ENCODE measurements at regions not wholly inside any gene's neighbourhood (a gene's known extent, or its start where the extent isn't known, plus 50 kb on each side); places are given as distances from the start of the nearest gene placed in this dataset.

DNA sequence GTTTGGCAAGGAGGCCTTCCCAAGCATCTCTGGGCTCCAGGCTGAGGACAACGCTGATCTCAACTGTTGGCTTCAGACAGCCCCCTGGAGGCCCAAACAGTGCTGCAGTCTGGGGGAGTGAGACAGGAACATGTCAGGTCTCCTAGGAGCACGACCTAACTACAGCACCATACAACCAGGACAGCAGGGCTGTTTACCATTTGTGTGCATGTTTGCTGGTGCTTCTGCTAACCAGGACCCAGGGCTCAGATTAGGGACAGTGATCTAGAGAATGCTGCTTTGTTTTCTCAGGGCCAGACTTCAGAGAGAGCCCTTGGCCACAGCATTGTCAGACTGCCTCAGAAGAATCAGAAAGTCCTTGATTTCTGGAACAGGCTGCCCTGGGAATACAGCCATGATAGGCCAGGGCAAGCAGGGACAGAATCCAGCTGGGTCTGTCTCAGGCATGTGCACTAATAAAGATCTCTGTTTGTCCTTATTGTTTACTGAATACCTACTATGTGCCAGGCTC is 126.5 kb downstream of the VPREB1 start:
- no peak for TF ChIP-seq CSDC2 (CRISPR knock-in tag; IDR thresholded peaks at IDR 0.05)
- TF ChIP-seq, protein P1, sequence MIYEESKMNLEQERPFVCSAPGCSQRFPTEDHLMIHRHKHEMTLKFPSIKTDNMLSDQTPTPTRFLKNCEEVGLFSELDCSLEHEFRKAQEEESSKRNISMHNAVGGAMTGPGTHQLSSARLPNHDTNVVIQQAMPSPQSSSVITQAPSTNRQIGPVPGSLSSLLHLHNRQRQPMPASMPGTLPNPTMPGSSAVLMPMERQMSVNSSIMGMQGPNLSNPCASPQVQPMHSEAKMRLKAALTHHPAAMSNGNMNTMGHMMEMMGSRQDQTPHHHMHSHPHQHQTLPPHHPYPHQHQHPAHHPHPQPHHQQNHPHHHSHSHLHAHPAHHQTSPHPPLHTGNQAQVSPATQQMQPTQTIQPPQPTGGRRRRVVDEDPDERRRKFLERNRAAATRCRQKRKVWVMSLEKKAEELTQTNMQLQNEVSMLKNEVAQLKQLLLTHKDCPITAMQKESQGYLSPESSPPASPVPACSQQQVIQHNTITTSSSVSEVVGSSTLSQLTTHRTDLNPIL (CRISPR knock-in tag; IDR thresholded peaks at IDR 0.05; ENCODE audit: low read depth) = no peak
- TF ChIP-seq TCF4 (CRISPR knock-in tag; IDR thresholded peaks at IDR 0.05; ENCODE audit: borderline replicate concordance) = no peak
- TF ChIP-seq, protein P2, sequence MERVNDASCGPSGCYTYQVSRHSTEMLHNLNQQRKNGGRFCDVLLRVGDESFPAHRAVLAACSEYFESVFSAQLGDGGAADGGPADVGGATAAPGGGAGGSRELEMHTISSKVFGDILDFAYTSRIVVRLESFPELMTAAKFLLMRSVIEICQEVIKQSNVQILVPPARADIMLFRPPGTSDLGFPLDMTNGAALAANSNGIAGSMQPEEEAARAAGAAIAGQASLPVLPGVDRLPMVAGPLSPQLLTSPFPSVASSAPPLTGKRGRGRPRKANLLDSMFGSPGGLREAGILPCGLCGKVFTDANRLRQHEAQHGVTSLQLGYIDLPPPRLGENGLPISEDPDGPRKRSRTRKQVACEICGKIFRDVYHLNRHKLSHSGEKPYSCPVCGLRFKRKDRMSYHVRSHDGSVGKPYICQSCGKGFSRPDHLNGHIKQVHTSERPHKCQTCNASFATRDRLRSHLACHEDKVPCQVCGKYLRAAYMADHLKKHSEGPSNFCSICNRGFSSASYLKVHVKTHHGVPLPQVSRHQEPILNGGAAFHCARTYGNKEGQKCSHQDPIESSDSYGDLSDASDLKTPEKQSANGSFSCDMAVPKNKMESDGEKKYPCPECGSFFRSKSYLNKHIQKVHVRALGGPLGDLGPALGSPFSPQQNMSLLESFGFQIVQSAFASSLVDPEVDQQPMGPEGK (CRISPR knock-in tag; IDR thresholded peaks at IDR 0.05; ENCODE audit: borderline replicate concordance) = no peak
- TF ChIP-seq RARB (CRISPR knock-in tag; IDR thresholded peaks at IDR 0.05) = no peak
- no peak for TF ChIP-seq SNAI2 (CRISPR knock-in tag; IDR thresholded peaks at IDR 0.05)
- TF ChIP-seq GLIS3 (CRISPR knock-in tag; IDR thresholded peaks at IDR 0.05) = no peak
- TF ChIP-seq ESRRG (CRISPR knock-in tag; IDR thresholded peaks at IDR 0.05) = no peak
